Osteocyte (in vitro differentiated cells): ENCODE measurements at regions not wholly inside any gene's neighbourhood (a gene's known extent, or its start where the extent isn't known, plus 50 kb on each side); places are given as distances from the start of the nearest gene placed in this dataset.

Experiments
- DNase-seq: peaks from one replicate; pipeline ENCODE4 v3.0.0; 2021; ENCODE audit warnings: mixed read lengths; ENCODE audit not compliant: unreplicated experiment; ENCODE audit errors: extremely low spot score
- H3K27ac Mint-ChIP-seq: one replicate; pipeline ENCODE4 v1.8.0; 2021; ENCODE audit warnings: mild to moderate bottlenecking, mixed read lengths; ENCODE audit not compliant: unreplicated experiment
- H3K27me3 Mint-ChIP-seq: one replicate; pipeline ENCODE4 v1.8.0; 2021; ENCODE audit warnings: mixed read lengths; ENCODE audit not compliant: unreplicated experiment
- H3K36me3 Mint-ChIP-seq: one replicate; pipeline ENCODE4 v1.8.0; 2021; ENCODE audit warnings: mixed read lengths; ENCODE audit not compliant: unreplicated experiment
- H3K4me1 Mint-ChIP-seq: one replicate; pipeline ENCODE4 v1.8.0; 2021; ENCODE audit warnings: mixed read lengths; ENCODE audit not compliant: unreplicated experiment
- H3K4me3 Mint-ChIP-seq: one replicate; pipeline ENCODE4 v1.8.0; 2021; ENCODE audit warnings: mild to moderate bottlenecking, moderate library complexity, mixed read lengths; ENCODE audit not compliant: unreplicated experiment
- H3K9me3 Mint-ChIP-seq: one replicate; pipeline ENCODE4 v1.8.0; 2021; ENCODE audit warnings: mixed read lengths; ENCODE audit not compliant: unreplicated experiment
- TF ChIP-seq, protein P1 (sequence below): fragments of 200-600 bp; sonication (generic); IDR thresholded peaks from 2 replicates; pipeline ENCODE4 v1.5.0; 2021; ENCODE audit warnings: antibody characterized with exemption, mild to moderate bottlenecking, moderate library complexity

DNA sequence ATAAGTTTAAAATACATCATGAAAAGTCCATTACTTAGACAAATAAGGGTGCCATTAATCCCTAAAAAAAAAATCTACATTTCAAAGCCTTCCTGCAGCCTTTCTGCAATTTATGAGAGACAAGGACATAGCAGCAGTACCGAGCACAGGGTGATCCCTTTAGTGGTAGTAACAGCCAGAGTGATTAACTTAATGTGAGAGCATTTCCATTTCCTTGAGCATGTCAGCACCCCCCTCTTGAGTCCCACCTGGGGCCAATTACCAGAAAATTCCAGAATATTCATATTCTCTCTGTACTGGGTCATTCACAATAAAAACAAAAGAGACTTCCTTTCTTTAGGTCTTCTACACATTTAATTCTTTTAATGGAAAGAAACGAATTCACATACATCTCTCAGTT, 546.9 kb upstream of the CCDC54 start:
- Mint-ChIP-seq H3K9me3 (peaks cover 19% of the 10 kb centered on the region), H3K36me3 (peaks cover 17% of the 10 kb centered on the region), H3K27me3 (no peaks in the 10 kb centered on the region), H3K4me1 (peaks cover 40% of the 10 kb centered on the region), H3K27ac (no peak overlapping the region), H3K4me3 (no peak overlapping the region)
- no peak for DNase-seq
- TF ChIP-seq, protein P1, sequence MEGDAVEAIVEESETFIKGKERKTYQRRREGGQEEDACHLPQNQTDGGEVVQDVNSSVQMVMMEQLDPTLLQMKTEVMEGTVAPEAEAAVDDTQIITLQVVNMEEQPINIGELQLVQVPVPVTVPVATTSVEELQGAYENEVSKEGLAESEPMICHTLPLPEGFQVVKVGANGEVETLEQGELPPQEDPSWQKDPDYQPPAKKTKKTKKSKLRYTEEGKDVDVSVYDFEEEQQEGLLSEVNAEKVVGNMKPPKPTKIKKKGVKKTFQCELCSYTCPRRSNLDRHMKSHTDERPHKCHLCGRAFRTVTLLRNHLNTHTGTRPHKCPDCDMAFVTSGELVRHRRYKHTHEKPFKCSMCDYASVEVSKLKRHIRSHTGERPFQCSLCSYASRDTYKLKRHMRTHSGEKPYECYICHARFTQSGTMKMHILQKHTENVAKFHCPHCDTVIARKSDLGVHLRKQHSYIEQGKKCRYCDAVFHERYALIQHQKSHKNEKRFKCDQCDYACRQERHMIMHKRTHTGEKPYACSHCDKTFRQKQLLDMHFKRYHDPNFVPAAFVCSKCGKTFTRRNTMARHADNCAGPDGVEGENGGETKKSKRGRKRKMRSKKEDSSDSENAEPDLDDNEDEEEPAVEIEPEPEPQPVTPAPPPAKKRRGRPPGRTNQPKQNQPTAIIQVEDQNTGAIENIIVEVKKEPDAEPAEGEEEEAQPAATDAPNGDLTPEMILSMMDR: no peak

DNA sequence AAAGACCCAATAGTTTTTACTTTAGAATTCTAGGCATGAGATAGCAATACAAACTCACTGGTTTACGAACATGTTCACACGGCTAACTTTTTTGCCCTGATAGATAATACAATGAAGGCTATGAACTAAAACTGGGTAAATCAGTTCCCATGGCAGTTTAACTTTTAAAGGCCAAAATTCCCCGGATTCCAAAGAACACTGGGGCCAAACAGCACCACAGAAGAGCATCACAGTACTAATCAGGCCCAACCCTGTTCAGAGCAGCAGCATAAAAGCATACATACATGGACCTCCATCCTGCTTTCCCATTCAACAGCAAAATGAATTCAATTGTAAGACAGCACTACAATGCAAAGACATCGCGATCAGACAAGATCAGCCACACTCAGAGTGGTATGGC, 540.3 kb upstream of the CCDC54 start:
- Mint-ChIP-seq H3K27me3 (no peaks in the 10 kb centered on the region), H3K36me3 (peaks cover 10% of the 10 kb centered on the region), H3K27ac (peak overlapping the region; percentile 29), H3K9me3 (peaks cover 11% of the 10 kb centered on the region), H3K4me3 (peak overlapping the region; percentile 10), H3K4me1 (peaks cover 41% of the 10 kb centered on the region)
- TF ChIP-seq, protein P1: no peak
- no peak for DNase-seq

DNA sequence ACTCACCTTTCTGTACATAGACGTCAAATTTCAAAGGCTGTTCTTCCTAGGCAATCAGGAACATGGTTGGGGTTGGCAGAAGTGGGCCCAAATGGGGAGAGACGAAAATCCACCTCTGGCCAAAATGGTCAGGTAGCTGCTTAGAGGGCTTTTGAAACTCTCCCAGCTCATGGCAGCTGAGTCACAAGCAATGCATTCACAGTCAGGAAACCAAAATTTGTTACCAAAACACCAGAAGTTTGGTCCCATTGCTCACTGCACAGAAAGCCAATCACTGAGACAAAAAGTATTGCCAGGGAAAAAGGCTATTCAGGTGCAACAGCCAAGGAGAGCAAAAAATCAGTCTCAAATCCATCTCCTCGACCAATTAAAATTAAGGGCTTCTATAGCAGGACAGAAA, 539.6 kb upstream of the CCDC54 start:
- Mint-ChIP-seq H3K27ac (no peak overlapping the region), H3K4me3 (no peak overlapping the region), H3K27me3 (no peaks in the 10 kb centered on the region), H3K4me1 (peaks cover 48% of the 10 kb centered on the region), H3K9me3 (peaks cover 4% of the 10 kb centered on the region), H3K36me3 (peaks cover 3% of the 10 kb centered on the region)
- TF ChIP-seq, protein P1: no peak
- no peak for DNase-seq

DNA sequence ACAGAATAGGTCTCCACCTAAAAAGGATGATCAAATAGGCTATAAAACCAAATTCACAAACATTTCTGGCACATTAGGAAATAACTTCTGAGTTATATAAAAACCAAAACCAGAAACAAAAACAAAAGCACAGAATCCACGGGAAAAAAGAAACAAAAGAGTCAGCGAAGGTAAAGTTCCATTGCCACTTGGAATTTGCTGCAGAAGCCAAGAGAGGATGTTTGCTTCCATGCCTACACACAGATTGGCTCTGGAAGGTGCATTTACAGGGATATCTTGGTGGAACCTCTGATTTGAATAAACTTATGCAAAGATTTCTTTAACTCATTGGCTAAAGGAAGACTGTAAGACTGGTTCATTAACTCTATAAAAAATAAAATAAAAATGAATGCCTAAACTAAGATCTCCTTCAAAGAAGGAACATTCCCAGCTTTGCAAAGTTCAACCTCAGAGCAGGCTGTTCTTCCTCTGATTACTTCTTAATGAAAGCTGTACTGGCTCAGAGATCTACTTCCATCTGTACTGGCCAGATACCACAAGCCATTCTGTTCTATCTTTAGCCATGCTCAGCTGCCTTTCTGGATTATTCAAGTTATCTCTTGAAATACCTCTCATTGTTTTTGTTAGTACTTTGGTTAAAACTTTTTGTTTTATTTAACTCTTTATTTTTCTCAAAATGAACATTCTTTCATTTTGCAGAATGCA, 537.5 kb upstream of the CCDC54 start:
- Mint-ChIP-seq H3K9me3 (no peaks in the 10 kb centered on the region), H3K27ac (peak overlapping the region; percentile 81), H3K36me3 (peaks cover under 1% of the 10 kb centered on the region), H3K4me1 (peaks cover 57% of the 10 kb centered on the region), H3K27me3 (no peaks in the 10 kb centered on the region), H3K4me3 (peak overlapping the region; percentile 49)
- TF ChIP-seq, protein P1: no peak
- DNase-seq: no peak

DNA sequence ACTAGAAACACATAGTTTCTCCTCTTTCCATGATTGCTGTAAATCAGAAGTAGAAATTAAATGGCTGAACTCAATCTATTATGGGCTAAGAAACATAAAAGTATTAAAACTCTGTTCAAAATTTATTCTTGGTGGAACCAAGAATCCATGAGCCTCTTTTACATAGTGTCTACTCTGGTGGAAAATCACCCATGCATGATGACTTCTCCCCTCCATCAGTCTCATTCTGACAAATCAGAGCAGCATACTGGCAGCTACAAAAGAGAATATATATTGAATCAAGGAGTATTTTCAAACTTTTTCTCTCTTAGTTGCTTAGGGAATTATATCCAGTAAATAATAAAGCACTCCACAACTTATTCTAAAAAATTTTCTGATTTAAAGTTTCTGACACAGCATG, 536.9 kb upstream of the CCDC54 start:
- TF ChIP-seq, protein P1: no peak
- Mint-ChIP-seq H3K27me3 (no peaks in the 10 kb centered on the region), H3K4me3 (no peak overlapping the region), H3K27ac (peak overlapping the region; percentile 81), H3K36me3 (peaks cover 2% of the 10 kb centered on the region), H3K9me3 (no peaks in the 10 kb centered on the region), H3K4me1 (peaks cover 60% of the 10 kb centered on the region)
- DNase-seq: no peak
